ENCODE measurements at regions not wholly inside any gene's neighbourhood (a gene's known extent, or its start where the extent isn't known, plus 50 kb on each side); places are given as distances from the start of the nearest gene placed in this dataset.

GRCh38 chr5:62167561-62168057 lies 138.4 kb upstream of the KIF2A start:
- CTCF ChIA-PET (ENCODE audit: partially characterized antibody) = interaction anchor here (1.0 to 2.0 kb wide), 2 partner anchors 9 to 611 kb away, joined by 3 to 4 read pairs; no protein-coding TSS in a partner anchor
- H3K4me1 ChIP-seq (replicated peaks in 1 of 4; ENCODE audit: control insufficient read depth in 3 of 4, insufficient read depth in 4 of 4, low read length in 3 of 4) = no peaks in the 10 kb centered on the region
- H2BK12ac ChIP-seq (ENCODE audit: low read depth, low read length) = no peak overlapping the region
- H3K79me2 ChIP-seq (ENCODE audit: control insufficient read depth in 1 of 2, insufficient read depth in 2 of 2, low read length in 2 of 2) = no peaks in the 10 kb centered on the region
- no peaks in the 10 kb centered on the region for H3K23me2 ChIP-seq (ENCODE audit: low read depth, low read length)
- no peak overlapping the region for H2BK5ac ChIP-seq (ENCODE audit: low read depth, low read length)
- no peak overlapping the region for H3K27ac ChIP-seq (ENCODE audit: low read depth, low read length)
- H4K91ac ChIP-seq (replicated peaks; ENCODE audit: insufficient read length, low read length) = no peak overlapping the region
- no peak overlapping the region for H2BK20ac ChIP-seq (ENCODE audit: low read length)
- H3K9me3 ChIP-seq (ENCODE audit: insufficient read depth in 2 of 2, low read depth in 1 of 2, low read length in 1 of 2) = no peaks in the 10 kb centered on the region
- no peak overlapping the region for H3K4me3 ChIP-seq (ENCODE audit: extremely low read depth in 1 of 4, insufficient read depth in 2 of 4, low read depth in 3 of 4, low read length in 4 of 4)
- no peak overlapping the region for H4K5ac ChIP-seq (ENCODE audit: insufficient read length, low read depth, low read length)
- no peak for FAIRE-seq
- H3K27me3 ChIP-seq (replicated peaks in 1 of 4; ENCODE audit: control insufficient read depth in 3 of 4, extremely low read depth in 1 of 4, insufficient read depth in 3 of 4, low read length in 3 of 4) = no peaks in the 10 kb centered on the region
- 96% methylated on average over 3 of the region's 3 CpGs; no CpG with 5 or more reads in 1 of the 2 experiments for WGBS, 2 experiments (ENCODE audit: extremely low coverage in 1 of 2, insufficient coverage in 1 of 2, insufficient read length in 1 of 2, insufficient replicate concordance in 2 of 2, low coverage in 1 of 2, low lambda C conversion rate in 2 of 2, missing lambda C conversion rate in 1 of 2)
- H3K56ac ChIP-seq (replicated peaks; ENCODE audit: insufficient read length, low read depth, low read length) = no peak overlapping the region
- H3K36me3 ChIP-seq (ENCODE audit: control insufficient read depth in 2 of 4, insufficient read depth in 4 of 4, low read length in 3 of 4) = no peaks in the 10 kb centered on the region
- POLR2A ChIA-PET (ENCODE audit: partially characterized antibody) = no interaction called here
- H3K79me1 ChIP-seq (ENCODE audit: low read depth, low read length) = no peaks in the 10 kb centered on the region
- H3K4me2 ChIP-seq (ENCODE audit: insufficient read depth in 1 of 2, low read depth in 2 of 2, low read length in 2 of 2) = no peak overlapping the region
- H2AFZ ChIP-seq (ENCODE audit: low read length) = no peak overlapping the region
- H2AK5ac ChIP-seq (ENCODE audit: low read depth, low read length) = no peak overlapping the region
- no peak overlapping the region for H3K23ac ChIP-seq (ENCODE audit: insufficient read length)
- H3K4ac ChIP-seq (replicated peaks; ENCODE audit: insufficient read length, low read depth, low read length) = no peak overlapping the region
- no peak overlapping the region for H2BK15ac ChIP-seq (ENCODE audit: low read length)
- no peaks in the 10 kb centered on the region for H4K20me1 ChIP-seq (replicated peaks in 1 of 2; ENCODE audit: control insufficient read depth in 1 of 2, insufficient read depth in 2 of 2, low read length in 2 of 2)
- H3K14ac ChIP-seq (ENCODE audit: insufficient read length) = no peak overlapping the region
- DNase-seq (ENCODE audit: low read depth in 1 of 2, low spot score in 2 of 2) = no peak
- TF ChIP-seq CREB1 (IDR thresholded peaks at IDR 0.05) = no peak
- no peak for TF ChIP-seq SRF (IDR thresholded peaks at IDR 0.05; ENCODE audit: low read depth, low read length)
- no peak for TF ChIP-seq ATF2 (IDR thresholded peaks at IDR 0.05; ENCODE audit: low read length)
- TF ChIP-seq TCF12 (IDR thresholded peaks at IDR 0.05; ENCODE audit: low read depth, low read length) = no peak
- TF ChIP-seq NANOG (IDR thresholded peaks at IDR 0.05; ENCODE audit: insufficient read depth, low read depth, low read length, poor library complexity, severe bottlenecking) = no peak
- no peak for TF ChIP-seq POU5F1 (IDR thresholded peaks at IDR 0.05; ENCODE audit: low read depth, low read length)
- TF ChIP-seq RFX5 (IDR thresholded peaks at IDR 0.05; ENCODE audit: borderline replicate concordance, low read depth, low read length) = no peak
- no peak for TF ChIP-seq FOSL1 (IDR thresholded peaks at IDR 0.05; ENCODE audit: insufficient read depth, low read depth, low read length)
- H4K8ac ChIP-seq (ENCODE audit: extremely low read depth, insufficient read depth, low read length) = no peak overlapping the region
- no peak overlapping the region for H2BK120ac ChIP-seq (replicated peaks; ENCODE audit: low read depth, low read length)
- H3K9ac ChIP-seq (replicated peaks in 1 of 4; ENCODE audit: extremely low read depth in 1 of 4, low read depth in 3 of 4, low read length in 3 of 4) = no peak overlapping the region
- H3K18ac ChIP-seq (ENCODE audit: extremely low read depth, low read length) = no peak overlapping the region
